ENCODE measurements at regions not wholly inside any gene's neighbourhood (a gene's known extent, or its start where the extent isn't known, plus 50 kb on each side); places are given as distances from the start of the nearest gene placed in this dataset.

DNA sequence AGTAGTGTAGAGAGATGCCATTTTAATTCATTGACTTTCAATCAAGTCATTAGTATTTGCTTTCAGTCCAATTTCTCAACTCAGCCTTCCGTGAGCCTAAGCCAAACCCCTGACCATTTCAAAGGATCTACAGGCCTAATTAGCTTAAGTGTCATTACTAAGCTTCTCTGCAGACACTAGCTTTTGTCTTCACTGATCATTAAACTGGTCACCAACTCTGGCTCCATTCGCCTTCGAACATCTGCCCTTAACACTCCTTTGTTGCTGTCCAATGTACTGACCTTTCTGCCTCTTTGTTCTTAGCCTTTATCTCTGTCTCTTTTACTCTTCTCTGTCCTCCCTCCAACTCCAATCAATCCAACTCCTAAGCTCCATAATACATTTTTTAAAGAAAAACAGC lies 299.3 kb downstream of the DIRAS2 start:
- TF ChIP-seq, protein P1, sequence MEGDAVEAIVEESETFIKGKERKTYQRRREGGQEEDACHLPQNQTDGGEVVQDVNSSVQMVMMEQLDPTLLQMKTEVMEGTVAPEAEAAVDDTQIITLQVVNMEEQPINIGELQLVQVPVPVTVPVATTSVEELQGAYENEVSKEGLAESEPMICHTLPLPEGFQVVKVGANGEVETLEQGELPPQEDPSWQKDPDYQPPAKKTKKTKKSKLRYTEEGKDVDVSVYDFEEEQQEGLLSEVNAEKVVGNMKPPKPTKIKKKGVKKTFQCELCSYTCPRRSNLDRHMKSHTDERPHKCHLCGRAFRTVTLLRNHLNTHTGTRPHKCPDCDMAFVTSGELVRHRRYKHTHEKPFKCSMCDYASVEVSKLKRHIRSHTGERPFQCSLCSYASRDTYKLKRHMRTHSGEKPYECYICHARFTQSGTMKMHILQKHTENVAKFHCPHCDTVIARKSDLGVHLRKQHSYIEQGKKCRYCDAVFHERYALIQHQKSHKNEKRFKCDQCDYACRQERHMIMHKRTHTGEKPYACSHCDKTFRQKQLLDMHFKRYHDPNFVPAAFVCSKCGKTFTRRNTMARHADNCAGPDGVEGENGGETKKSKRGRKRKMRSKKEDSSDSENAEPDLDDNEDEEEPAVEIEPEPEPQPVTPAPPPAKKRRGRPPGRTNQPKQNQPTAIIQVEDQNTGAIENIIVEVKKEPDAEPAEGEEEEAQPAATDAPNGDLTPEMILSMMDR (IDR thresholded peaks at IDR 0.05; ENCODE audit: poor library complexity, severe bottlenecking), result no peak
- no peak for TF ChIP-seq TAF1 (IDR thresholded peaks at IDR 0.05; ENCODE audit: low read depth)
- TF ChIP-seq EZH2 (IDR thresholded peaks at IDR 0.05; ENCODE audit: borderline replicate concordance, insufficient read depth, low read length, poor library complexity, severe bottlenecking), result no peak
- no peak for TF ChIP-seq MXI1 (conservative IDR thresholded peaks at IDR 0.05; ENCODE audit: poor library complexity, severe bottlenecking)
- no peak for TF ChIP-seq POLR2AphosphoS5 (IDR thresholded peaks at IDR 0.05)
- no peak for TF ChIP-seq EP300 (conservative IDR thresholded peaks at IDR 0.05; ENCODE audit: poor library complexity, severe bottlenecking)
- TF ChIP-seq RAD21 (conservative IDR thresholded peaks at IDR 0.05), result no peak
- no peak for TF ChIP-seq SMC3 (conservative IDR thresholded peaks at IDR 0.05; ENCODE audit: poor library complexity)
- TF ChIP-seq, protein P2, sequence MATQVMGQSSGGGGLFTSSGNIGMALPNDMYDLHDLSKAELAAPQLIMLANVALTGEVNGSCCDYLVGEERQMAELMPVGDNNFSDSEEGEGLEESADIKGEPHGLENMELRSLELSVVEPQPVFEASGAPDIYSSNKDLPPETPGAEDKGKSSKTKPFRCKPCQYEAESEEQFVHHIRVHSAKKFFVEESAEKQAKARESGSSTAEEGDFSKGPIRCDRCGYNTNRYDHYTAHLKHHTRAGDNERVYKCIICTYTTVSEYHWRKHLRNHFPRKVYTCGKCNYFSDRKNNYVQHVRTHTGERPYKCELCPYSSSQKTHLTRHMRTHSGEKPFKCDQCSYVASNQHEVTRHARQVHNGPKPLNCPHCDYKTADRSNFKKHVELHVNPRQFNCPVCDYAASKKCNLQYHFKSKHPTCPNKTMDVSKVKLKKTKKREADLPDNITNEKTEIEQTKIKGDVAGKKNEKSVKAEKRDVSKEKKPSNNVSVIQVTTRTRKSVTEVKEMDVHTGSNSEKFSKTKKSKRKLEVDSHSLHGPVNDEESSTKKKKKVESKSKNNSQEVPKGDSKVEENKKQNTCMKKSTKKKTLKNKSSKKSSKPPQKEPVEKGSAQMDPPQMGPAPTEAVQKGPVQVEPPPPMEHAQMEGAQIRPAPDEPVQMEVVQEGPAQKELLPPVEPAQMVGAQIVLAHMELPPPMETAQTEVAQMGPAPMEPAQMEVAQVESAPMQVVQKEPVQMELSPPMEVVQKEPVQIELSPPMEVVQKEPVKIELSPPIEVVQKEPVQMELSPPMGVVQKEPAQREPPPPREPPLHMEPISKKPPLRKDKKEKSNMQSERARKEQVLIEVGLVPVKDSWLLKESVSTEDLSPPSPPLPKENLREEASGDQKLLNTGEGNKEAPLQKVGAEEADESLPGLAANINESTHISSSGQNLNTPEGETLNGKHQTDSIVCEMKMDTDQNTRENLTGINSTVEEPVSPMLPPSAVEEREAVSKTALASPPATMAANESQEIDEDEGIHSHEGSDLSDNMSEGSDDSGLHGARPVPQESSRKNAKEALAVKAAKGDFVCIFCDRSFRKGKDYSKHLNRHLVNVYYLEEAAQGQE (IDR thresholded peaks at IDR 0.05; ENCODE audit: borderline replicate concordance), result no peak
